Mesodermal cell (in vitro differentiated cells): ENCODE measurements at regions not wholly inside any gene's neighbourhood (a gene's known extent, or its start where the extent isn't known, plus 50 kb on each side); places are given as distances from the start of the nearest gene placed in this dataset.
"Not testable (repeated sequence)": the region's sequence is repeated elsewhere in the genome, so short reads cannot be mapped to it uniquely, and the experiment has no call there.

ENCODE experiments used
- H3K27ac ChIP-seq: 2 replicates; pipeline ENCODE4 v1.7.0; 2013; ENCODE audit warnings: mild to moderate bottlenecking, low read depth, low read length, moderate library complexity; ENCODE audit not compliant: severe bottlenecking
- H3K36me3 ChIP-seq: 2 replicates; pipeline ENCODE4 v1.7.1; 2013; ENCODE audit warnings: mild to moderate bottlenecking, low read length, moderate library complexity; ENCODE audit not compliant: control insufficient read depth, insufficient read depth
- H3K4me1 ChIP-seq: one replicate; pipeline ENCODE4 v1.7.1; 2013; ENCODE audit warnings: mild to moderate bottlenecking, low read length; ENCODE audit not compliant: insufficient read depth, control insufficient read depth, poor library complexity, severe bottlenecking
- H3K4me3 ChIP-seq: 2 replicates; pipeline ENCODE4 v1.7.0; 2013; ENCODE audit warnings: low read length, control low read depth, mild to moderate bottlenecking; ENCODE audit not compliant: insufficient read depth, poor library complexity, severe bottlenecking; ENCODE audit errors: extremely low read depth
- H3K9me3 ChIP-seq: 2 replicates; pipeline ENCODE4 v1.7.1; 2013; ENCODE audit warnings: mild to moderate bottlenecking, low read length, moderate library complexity; ENCODE audit not compliant: control insufficient read depth
- WGBS, 2 experiments: methylation state at CpG; one replicate each; pipeline ENCODE4 v1.1.5; 2013; ENCODE audit warnings: missing lambda C conversion rate in 2 of 2; ENCODE audit not compliant: insufficient coverage in 2 of 2; 5-methylcytosine and 5-hydroxymethylcytosine counted together

DNA sequence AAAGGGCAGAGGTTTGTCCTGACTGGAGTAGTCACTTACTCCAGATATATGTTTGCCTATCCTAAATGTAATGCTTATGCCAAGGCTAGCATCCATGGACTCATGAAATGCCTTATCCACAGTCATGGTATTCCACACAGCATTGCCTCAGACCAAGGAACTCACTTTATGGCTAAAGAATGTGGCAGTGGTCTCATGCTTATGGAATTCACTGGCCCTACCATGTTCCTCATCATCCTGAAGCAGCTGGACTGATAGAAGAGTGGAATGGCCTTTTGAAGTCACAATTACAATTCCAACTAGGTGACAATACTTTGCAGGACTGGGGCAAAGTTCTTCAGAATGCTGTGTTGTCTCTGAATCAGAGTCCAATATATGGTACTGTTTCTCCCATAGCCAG lies 1014.8 kb downstream of the RAPGEF2 start:
- no peak overlapping the region for H3K4me3 ChIP-seq
- no peak overlapping the region for H3K27ac ChIP-seq
- no peaks in the 10 kb centered on the region for H3K9me3 ChIP-seq
- no peaks in the 10 kb centered on the region for H3K36me3 ChIP-seq
- no peaks in the 10 kb centered on the region for H3K4me1 ChIP-seq

DNA sequence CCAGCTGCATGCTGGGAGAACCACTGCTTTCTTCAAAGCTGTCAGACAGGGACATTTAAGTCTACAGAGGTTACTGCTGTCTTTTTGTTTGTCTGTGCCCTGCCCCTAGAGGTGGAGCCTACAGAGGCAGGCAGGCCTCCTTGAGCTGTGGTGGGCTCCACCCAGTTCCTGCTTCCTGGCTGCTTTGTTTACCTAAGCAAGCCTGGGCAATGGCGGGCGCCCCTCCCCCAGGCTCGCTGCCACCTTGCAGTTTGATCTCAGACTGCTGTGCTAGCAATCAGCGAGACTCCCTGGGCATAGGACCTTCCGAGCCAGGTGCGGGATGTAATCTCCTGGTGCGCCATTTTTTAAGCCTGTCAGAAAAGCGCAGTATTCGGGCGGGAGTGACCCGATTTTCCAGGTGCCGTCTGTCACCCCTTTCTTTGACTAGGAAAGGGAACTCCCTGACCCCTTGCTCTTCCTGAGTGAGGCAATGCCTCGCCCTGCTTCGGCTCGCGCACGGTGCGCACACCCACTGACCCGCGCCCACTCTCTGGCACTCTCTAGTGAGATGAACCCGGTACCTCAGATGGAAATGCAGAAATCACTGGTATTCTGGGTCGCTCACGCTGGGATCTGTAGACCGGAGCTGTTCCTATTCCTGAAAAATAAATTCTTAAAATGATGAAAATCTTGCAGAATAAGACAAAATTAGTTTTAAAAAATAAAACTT lies 1022.9 kb downstream of the RAPGEF2 start:
- H3K4me3 ChIP-seq, H3K36me3 ChIP-seq, H3K27ac ChIP-seq, H3K9me3 ChIP-seq, H3K4me1 ChIP-seq: not testable (repeated sequence)
- 83 to 92% methylated on average over 9 to 12 of the region's 24 CpGs for WGBS, 2 experiments

DNA sequence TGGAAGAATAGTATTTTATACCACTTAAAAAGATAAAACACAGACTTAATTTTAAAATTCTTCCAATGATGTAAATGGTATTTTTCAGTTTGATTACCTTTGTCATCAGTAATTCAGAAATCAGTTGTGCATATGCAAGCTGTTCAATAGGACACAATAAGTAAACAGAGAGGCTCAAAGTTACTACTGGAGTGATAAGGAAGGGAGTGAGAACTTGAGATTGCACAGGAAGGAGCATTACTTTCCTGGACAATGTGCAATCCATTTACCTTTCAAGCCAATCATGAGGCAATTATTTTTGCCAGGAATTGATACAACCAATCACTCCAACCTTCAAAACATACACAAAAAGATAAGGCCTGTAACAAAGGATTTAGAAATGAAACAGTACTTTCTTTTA lies 1024.3 kb downstream of the RAPGEF2 start:
- Histone ChIP-seq H3K4me3 (no peak overlapping the region), H3K4me1 (no peaks in the 10 kb centered on the region), H3K36me3 (no peaks in the 10 kb centered on the region), H3K27ac (no peak overlapping the region), H3K9me3 (peaks cover 4% of the 10 kb centered on the region)

DNA sequence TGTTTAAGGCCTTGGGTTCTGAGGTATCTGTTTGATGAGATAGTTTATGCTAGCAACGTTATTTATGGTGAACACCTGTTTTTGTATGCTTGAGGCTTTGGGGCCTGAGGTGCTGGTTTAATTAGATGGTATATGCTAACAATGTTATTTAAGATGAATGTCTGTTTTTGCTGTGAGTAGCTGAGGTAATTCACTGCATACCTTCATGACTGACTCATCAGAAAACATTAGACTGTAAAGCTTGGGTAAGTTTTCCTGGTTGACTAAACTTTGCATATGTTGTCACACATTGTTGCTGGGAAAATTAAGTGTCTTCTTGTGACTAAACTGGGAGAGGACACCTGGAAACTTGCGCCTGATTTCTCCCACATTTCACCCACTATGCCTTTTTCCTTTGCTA lies 1026.6 kb downstream of the RAPGEF2 start:
- Histone ChIP-seq H3K4me3 (no peak overlapping the region), H3K9me3 (peaks cover 12% of the 10 kb centered on the region), H3K4me1 (no peaks in the 10 kb centered on the region), H3K36me3 (no peaks in the 10 kb centered on the region), H3K27ac (no peak overlapping the region)
- WGBS, 2 experiments: 90 to 92% methylated on average over 1 to 2 of the region's 2 CpGs

DNA sequence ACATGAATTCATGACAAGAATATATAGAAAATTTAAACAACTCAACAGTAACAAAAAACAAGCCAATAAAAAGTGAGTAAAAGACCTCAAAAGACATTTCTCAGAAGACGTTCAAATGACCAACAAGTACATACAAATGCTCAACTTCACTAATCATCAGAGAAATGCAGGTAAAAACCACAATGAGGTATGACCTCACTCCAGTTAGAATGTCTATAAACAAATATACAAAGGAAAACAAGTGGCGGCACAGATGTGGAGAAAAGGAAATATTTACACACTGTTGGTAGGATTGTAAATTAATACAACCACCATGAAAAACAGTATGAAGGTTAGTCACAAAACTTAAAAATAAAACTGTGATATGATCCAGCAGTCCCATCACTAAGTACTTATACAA lies 1033.1 kb downstream of the RAPGEF2 start:
- Histone ChIP-seq H3K27ac (no peak overlapping the region), H3K36me3 (no peaks in the 10 kb centered on the region), H3K9me3 (peaks cover 12% of the 10 kb centered on the region), H3K4me1 (no peaks in the 10 kb centered on the region), H3K4me3 (no peak overlapping the region)
- WGBS, 2 experiments: no CpG with 5 or more reads among the region's 2 CpGs

DNA sequence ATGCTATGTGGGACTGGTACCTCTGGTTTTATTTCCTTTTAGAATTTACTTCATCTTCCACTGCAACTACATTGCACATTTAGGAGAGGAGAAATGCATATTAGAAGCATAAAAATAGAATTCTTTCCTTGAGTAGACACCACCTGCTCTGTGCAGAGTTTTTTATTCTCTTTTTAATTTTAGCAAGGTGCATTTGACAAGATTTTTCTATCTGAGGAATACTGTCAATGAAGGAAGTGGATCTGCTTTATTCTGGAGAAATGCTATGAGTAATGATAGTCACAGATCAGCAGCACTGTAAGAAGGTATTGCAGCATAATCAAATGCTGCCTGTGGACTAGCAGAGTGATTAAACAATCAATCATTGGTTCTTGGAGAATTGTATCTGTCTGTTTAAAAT lies 1038.3 kb downstream of the RAPGEF2 start:
- H3K36me3 ChIP-seq: no peaks in the 10 kb centered on the region
- no peaks in the 10 kb centered on the region for H3K4me1 ChIP-seq
- H3K9me3 ChIP-seq: no peaks in the 10 kb centered on the region
- no peak overlapping the region for H3K4me3 ChIP-seq
- no peak overlapping the region for H3K27ac ChIP-seq

DNA sequence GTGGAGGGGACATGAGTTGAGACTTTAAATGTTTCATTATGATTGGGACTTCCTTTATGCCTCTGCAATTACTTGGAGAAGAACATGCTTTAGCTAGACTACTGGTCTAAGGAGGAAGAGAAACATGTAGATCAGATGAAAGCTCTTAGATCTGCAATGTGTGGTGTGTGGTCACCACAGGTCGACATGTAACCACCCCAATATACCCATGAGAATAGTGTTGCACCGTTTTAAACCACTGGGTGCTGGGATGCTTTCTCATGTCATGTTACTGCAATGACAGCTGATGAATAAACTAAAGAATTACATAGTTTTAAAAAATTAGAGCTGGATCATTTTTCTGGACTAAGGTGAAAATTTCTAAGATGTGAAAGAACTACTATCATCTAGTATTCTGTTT lies 1039.7 kb downstream of the RAPGEF2 start:
- Histone ChIP-seq H3K9me3 (no peaks in the 10 kb centered on the region), H3K4me1 (no peaks in the 10 kb centered on the region), H3K4me3 (no peak overlapping the region), H3K36me3 (no peaks in the 10 kb centered on the region), H3K27ac (no peak overlapping the region)
- no CpG with 5 or more reads among the region's 2 CpGs for WGBS, 2 experiments

DNA sequence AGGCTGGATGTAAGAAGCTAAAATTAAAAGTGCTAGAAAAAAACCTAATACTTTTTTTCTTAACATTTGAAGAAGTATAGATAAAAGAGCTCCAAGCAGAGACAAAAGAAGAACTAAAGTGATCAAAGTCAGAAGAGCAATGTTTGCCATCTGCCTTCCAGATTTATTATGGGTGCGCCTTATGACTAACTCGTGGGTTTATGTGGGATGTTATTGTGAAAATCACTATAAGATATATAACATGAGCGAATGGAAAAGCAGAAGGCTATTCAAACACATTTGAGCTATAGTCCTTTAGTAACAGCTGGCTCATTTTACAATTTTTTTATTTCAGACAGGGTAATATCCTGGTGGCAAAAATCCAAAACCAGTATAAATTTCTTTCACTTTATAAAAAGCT lies 1040.7 kb downstream of the RAPGEF2 start:
- 83 to 100% methylated on average over 1 to 2 of the region's 3 CpGs for WGBS, 2 experiments
- Histone ChIP-seq H3K36me3 (no peaks in the 10 kb centered on the region), H3K27ac (no peak overlapping the region), H3K4me3 (no peak overlapping the region), H3K9me3 (no peaks in the 10 kb centered on the region), H3K4me1 (no peaks in the 10 kb centered on the region)

DNA sequence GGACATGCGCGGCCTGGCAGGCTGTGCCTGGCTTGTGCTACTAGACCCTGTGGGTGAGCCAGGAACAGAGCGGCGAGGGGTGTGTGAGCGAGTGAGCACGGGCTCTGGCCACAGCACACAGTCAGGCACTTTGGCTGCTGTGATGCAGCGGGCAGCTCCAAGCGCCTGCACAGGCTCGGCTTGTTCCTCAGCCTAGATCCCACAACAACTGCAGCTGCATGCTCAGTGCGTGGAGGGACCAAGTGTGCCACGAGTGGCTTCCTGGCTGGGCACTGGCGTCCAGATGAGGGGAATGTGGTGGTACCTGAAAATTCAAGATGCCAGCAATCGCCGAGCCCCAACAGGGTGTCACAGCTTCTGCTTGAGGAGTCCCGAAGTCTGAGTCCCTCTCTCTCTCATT lies 1056.6 kb downstream of the RAPGEF2 start:
- WGBS, 2 experiments: 92 to 99% methylated on average over 9 to 15 of the region's 15 CpGs
- Histone ChIP-seq H3K36me3 (no peaks in the 10 kb centered on the region), H3K4me1 (no peaks in the 10 kb centered on the region), H3K4me3 (no peak overlapping the region), H3K9me3 (peaks cover 4% of the 10 kb centered on the region), H3K27ac (no peak overlapping the region)

DNA sequence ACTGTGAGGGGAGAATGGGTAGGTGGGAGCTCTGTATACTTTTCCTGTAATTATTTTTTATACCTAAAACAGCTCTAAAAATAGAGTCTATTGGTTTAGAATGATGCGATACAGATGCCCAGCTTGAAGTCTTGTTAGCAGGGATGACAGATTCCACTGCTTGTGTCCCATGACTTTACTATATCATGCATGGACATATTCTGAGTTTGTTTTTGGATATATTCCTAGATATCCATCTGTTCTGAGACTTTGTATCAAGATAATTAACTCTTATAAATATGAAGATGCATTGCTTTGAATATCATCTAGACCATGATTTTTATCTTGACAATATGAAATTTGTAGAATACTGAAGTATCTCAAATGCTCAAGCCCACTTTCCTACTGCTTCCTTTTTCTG lies 1058.1 kb downstream of the RAPGEF2 start:
- Histone ChIP-seq H3K36me3 (no peaks in the 10 kb centered on the region), H3K9me3 (peaks cover 4% of the 10 kb centered on the region), H3K27ac (no peak overlapping the region), H3K4me1 (no peaks in the 10 kb centered on the region), H3K4me3 (no peak overlapping the region)
- WGBS, 2 experiments: 100% methylated on average over 1 of the region's 1 CpG; no CpG with 5 or more reads in 1 of the 2 experiments

DNA sequence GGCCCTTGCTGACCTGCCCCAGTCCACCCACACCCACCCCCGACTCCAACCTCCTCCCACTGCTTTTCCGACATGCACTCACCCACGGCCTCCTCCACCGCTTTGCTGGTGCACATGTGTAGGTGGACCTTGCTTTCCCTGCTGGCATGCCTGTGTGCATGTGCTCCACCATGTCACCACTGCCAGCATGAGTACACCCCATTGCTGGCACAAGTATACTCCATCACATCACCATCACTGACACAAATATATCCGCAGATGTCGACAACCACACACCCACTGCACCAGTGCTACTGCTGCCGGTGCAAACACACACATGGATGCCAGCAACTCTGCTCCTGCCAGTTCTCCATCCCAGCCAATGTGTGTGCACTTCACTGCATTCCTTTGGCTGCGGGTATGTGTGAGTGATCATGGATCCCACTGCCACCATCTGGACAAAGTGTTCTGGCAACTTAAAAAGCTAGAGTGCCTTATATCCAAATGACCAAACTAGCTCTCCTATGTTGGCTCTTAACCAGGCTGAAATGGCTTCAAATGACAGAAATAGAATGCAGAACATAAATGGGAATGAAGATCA lies 1072.3 kb downstream of the RAPGEF2 start:
- 95 to 100% methylated on average over 1 to 4 of the region's 8 CpGs for WGBS, 2 experiments
- no peak overlapping the region for H3K4me3 ChIP-seq
- no peaks in the 10 kb centered on the region for H3K4me1 ChIP-seq
- H3K27ac ChIP-seq: no peak overlapping the region
- no peaks in the 10 kb centered on the region for H3K9me3 ChIP-seq
- H3K36me3 ChIP-seq: no peaks in the 10 kb centered on the region
